ENCODE measurements at regions not wholly inside any gene's neighbourhood (a gene's known extent, or its start where the extent isn't known, plus 50 kb on each side); places are given as distances from the start of the nearest gene placed in this dataset.

DNA sequence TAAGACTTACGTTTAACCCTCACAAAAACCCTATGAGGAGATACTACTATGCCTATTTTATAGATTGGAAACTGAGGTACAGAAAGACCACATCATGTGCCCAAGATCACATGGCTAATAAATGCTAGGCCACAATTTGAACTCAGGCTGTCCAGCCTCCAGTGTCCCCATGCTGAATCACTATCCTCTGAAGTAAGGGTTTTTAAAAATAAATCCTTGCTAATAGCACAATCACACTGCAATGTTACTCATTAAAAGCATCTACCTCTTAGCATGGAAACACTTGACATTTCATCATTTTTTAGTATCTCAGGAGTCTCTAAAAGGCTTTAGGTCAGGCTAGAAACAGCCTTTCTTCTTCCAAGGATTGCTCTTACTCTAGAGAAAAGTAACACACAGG lies 50.0 kb upstream of the PPP1R3C start:
- Mint-ChIP-seq H3K36me3 (ENCODE audit: low read depth) (no peaks in the 10 kb centered on the region), H3K27ac (no peak overlapping the region), H3K27me3 (peaks cover 8% of the 10 kb centered on the region), H3K4me3 (no peak overlapping the region), H3K4me1 (peaks cover 11% of the 10 kb centered on the region)
- no peak for DNase-seq
- no peak for ATAC-seq
- no peaks in the 10 kb centered on the region for H3K9me3 ChIP-seq (ENCODE audit: control insufficient read depth, low read length, poor library complexity, severe bottlenecking)

Data from T-helper 17 cell (primary cell).